GM13976 (cell line): ENCODE measurements at regions not wholly inside any gene's neighbourhood (a gene's known extent, or its start where the extent isn't known, plus 50 kb on each side); places are given as distances from the start of the nearest gene placed in this dataset.

Source experiments
- DNase-seq: peaks from one replicate; pipeline ENCODE4 v3.0.0; 2012; ENCODE audit warnings: low spot score
- in situ Hi-C: fragments of 300-500 bp; cut with MboI; formaldehyde crosslinking; loops from one replicate; pipeline ENCODE4 v1.12.0; 2022; ENCODE audit warnings: low sequenced_read_pairs, mixed read lengths, inconsistent platforms; ENCODE audit not compliant: unreplicated experiment
- TF ChIP-seq, protein P1 (sequence below): IDR thresholded peaks from 2 replicates; pipeline ENCODE4 v1.5.1; 2012; ENCODE audit warnings: borderline replicate concordance, mild to moderate bottlenecking; ENCODE audit not compliant: insufficient read depth; ENCODE audit errors: extremely low read depth, missing control alignments, control extremely low read depth

DNA sequence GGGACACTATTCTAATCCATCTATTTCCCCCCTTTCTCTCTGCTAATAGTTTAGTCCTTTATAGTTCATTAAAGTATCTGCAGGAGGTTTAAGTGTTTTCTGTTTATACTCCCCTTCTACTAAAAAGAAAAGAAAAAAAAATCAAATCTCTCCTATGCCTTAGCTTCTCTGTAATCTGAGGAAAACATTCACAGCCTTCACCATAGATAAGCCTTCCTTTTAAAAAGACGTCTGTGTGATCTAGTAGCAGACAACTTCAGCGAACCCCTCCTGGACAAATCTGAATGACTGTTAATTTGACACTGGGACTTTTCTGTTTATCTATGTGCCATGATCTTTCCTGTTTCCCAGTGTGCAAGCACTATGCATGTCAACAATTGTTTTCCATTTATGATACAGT lies 70.4 kb upstream of the CDH19 start:
- in situ Hi-C loops: no loop called here
- no peak for DNase-seq

DNA sequence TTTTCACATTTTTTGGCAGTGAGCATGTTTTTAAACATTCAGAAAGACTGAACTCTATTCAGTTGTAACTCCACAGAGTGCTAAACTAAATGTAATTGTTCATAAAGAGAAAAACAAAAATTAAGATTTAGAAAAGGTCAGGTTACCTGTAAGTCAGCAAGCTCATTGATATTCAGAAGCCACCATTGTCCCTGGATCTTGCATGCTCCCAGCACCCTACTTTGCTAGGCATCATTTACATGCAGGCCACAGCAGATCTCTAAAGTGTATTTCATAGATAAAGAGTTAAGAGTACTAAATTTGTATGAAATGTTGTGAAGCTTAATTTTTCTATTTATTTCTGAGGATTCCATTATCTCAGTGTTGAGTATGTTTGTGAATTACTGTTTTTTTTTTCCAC lies 64.8 kb upstream of the CDH19 start:
- in situ Hi-C loops: no loop called here
- TF ChIP-seq, protein P1, sequence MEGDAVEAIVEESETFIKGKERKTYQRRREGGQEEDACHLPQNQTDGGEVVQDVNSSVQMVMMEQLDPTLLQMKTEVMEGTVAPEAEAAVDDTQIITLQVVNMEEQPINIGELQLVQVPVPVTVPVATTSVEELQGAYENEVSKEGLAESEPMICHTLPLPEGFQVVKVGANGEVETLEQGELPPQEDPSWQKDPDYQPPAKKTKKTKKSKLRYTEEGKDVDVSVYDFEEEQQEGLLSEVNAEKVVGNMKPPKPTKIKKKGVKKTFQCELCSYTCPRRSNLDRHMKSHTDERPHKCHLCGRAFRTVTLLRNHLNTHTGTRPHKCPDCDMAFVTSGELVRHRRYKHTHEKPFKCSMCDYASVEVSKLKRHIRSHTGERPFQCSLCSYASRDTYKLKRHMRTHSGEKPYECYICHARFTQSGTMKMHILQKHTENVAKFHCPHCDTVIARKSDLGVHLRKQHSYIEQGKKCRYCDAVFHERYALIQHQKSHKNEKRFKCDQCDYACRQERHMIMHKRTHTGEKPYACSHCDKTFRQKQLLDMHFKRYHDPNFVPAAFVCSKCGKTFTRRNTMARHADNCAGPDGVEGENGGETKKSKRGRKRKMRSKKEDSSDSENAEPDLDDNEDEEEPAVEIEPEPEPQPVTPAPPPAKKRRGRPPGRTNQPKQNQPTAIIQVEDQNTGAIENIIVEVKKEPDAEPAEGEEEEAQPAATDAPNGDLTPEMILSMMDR: no peak
- DNase-seq: no peak

More for the DNA sequence above, 70.4 kb upstream of the CDH19 start:
- TF ChIP-seq, protein P1: no peak

DNA sequence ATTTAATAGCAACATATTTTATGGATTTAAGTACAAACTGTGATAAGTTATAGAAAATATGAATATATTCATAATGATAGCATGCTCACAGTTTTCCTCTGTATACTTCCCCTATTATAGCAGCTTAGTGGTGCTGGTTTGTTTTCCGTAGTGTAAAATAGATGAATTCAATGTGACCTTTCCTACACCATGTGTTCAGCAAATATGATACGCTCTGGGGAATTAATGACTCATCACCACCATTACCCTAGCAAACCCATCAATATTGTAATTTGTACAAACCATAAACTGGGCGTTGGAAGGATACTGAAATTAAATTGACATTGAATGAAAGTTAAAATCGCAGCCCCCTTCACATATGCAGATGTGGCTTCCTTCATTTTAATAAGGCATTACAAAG lies 58.7 kb upstream of the CDH19 start:
- no peak for DNase-seq
- in situ Hi-C loops: no loop called here
- TF ChIP-seq, protein P1: no peak

DNA sequence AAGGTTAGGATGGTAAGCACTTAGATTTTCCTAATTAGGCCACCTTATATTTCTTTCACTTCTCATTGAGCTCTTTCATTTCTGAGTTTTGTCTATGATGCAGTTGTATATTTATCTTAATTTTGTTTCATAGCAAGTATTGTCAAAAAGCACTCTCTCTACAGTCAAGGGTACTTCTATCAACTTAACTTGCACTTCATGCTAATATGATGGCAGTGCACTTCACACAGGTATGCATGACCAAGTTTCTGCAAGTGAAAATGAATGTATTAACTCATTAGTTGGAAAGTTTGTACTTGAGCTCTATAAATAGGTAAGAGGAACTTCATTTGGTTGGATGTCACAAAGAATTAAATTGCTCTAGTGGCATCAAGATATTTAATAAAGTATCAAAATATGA lies 51.5 kb upstream of the CDH19 start:
- in situ Hi-C loops: no loop called here
- TF ChIP-seq, protein P1: no peak
- no peak for DNase-seq
